ENCODE measurements at regions not wholly inside any gene's neighbourhood (a gene's known extent, or its start where the extent isn't known, plus 50 kb on each side); places are given as distances from the start of the nearest gene placed in this dataset.

DNA sequence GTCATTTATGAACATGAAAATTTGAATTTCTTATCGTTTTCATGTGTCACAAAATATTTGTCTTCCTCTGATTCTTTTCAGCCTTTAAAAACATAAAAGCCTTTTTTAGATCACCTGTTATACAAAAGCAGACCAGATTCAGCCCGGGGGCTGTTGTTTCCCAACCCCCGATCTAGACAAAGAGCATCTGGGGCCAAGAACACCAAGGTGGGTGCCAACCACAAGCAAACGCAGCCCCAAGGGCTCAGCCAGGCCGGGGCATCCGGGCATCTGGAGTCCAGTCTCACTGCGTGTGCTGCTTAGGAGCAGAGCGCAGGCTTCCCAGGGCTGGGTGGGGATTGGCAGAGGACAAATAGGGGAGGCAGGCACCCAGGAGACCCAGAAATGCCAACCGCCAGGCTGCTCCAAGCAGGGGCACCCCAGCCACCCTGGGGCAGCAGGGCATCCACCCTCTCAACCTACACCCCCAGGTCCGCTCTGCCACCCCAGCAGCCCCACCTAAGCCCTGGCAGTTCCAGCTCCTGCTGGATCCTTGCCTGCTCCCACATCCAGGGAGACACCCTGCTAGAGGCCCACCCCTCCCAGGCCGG, 78.0 kb downstream of the HMX1 start:
- DNase-seq (ENCODE audit: low read depth in 1 of 2, low spot score in 2 of 2) (no peak), FAIRE-seq (no peak)
- Histone ChIP-seq H3K27ac (ENCODE audit: low read depth, low read length) (no peak overlapping the region), H3K4me1 (replicated peaks in 1 of 4; ENCODE audit: control insufficient read depth in 3 of 4, insufficient read depth in 4 of 4, low read length in 3 of 4) (no peaks in the 10 kb centered on the region; a peak in 1 of 7 replicates), H3K4me3 (ENCODE audit: extremely low read depth in 1 of 4, insufficient read depth in 2 of 4, low read depth in 3 of 4, low read length in 4 of 4) (no peak overlapping the region), H2BK5ac (ENCODE audit: low read depth, low read length) (no peak overlapping the region), H3K4ac (replicated peaks; ENCODE audit: insufficient read length, low read depth, low read length) (no peak overlapping the region), H3K79me2 (ENCODE audit: control insufficient read depth in 1 of 2, insufficient read depth in 2 of 2, low read length in 2 of 2) (no peaks in the 10 kb centered on the region), H2BK120ac (replicated peaks; ENCODE audit: low read depth, low read length) (no peak overlapping the region), H4K5ac (ENCODE audit: insufficient read length, low read depth, low read length) (no peak overlapping the region), H4K8ac (ENCODE audit: extremely low read depth, insufficient read depth, low read length) (no peak overlapping the region), H2AK5ac (ENCODE audit: low read depth, low read length) (no peak overlapping the region), H3K4me2 (ENCODE audit: insufficient read depth in 1 of 2, low read depth in 2 of 2, low read length in 2 of 2) (no peak overlapping the region), H3K27me3 (replicated peaks in 1 of 4; ENCODE audit: control insufficient read depth in 3 of 4, extremely low read depth in 1 of 4, insufficient read depth in 3 of 4, low read length in 3 of 4) (no peaks in the 10 kb centered on the region; a peak in 1 of 7 replicates), H3K36me3 (ENCODE audit: control insufficient read depth in 2 of 4, insufficient read depth in 4 of 4, low read length in 3 of 4) (no peaks in the 10 kb centered on the region), H3K9ac (replicated peaks in 1 of 4; ENCODE audit: extremely low read depth in 1 of 4, low read depth in 3 of 4, low read length in 3 of 4) (no peak overlapping the region), H2BK15ac (ENCODE audit: low read length) (no peak overlapping the region), H4K91ac (replicated peaks; ENCODE audit: insufficient read length, low read length) (no peak overlapping the region), H3K9me3 (ENCODE audit: insufficient read depth in 2 of 2, low read depth in 1 of 2, low read length in 1 of 2) (no peaks in the 10 kb centered on the region), H3K79me1 (ENCODE audit: low read depth, low read length) (no peaks in the 10 kb centered on the region), H3K56ac (replicated peaks; ENCODE audit: insufficient read length, low read depth, low read length) (no peak overlapping the region), H3K23ac (ENCODE audit: insufficient read length) (no peak overlapping the region), H3K18ac (ENCODE audit: extremely low read depth, low read length) (no peak overlapping the region), H2BK20ac (ENCODE audit: low read length) (no peak overlapping the region), H3K23me2 (ENCODE audit: low read depth, low read length) (peaks cover 2% of the 10 kb centered on the region; the same call in 1 of the 2 replicates), H3K14ac (ENCODE audit: insufficient read length) (no peak overlapping the region), H4K20me1 (replicated peaks in 1 of 2; ENCODE audit: control insufficient read depth in 1 of 2, insufficient read depth in 2 of 2, low read length in 2 of 2) (peaks cover 0 to 10% of the 10 kb centered on the region in 2 experiments), H2BK12ac (ENCODE audit: low read depth, low read length) (no peak overlapping the region), H2AFZ (ENCODE audit: low read length) (no peak overlapping the region)
- 81% methylated on average over 8 of the region's 11 CpGs; no CpG with 5 or more reads in 1 of the 2 experiments for WGBS, 2 experiments (ENCODE audit: extremely low coverage in 1 of 2, insufficient coverage in 1 of 2, insufficient read length in 1 of 2, insufficient replicate concordance in 2 of 2, low coverage in 1 of 2, low lambda C conversion rate in 2 of 2, missing lambda C conversion rate in 1 of 2)
- CTCF ChIA-PET (ENCODE audit: partially characterized antibody) = interaction anchor here (0.9 kb wide), 1 partner anchor 105 kb away, joined by 3 read pairs; no protein-coding TSS in a partner anchor
- POLR2A ChIA-PET (ENCODE audit: partially characterized antibody) = no interaction called here
- TF ChIP-seq TBP (IDR thresholded peaks at IDR 0.05; ENCODE audit: low read depth, low read length) (no peak), TAF7 (optimal IDR thresholded peaks at IDR 0.05; ENCODE audit: borderline replicate concordance, low read depth, low read length) (no peak), TEAD4 (IDR thresholded peaks at IDR 0.05; ENCODE audit: low read depth, low read length) (no peak), POLR2A (IDR thresholded peaks at IDR 0.05; ENCODE audit: control extremely low read depth in 1 of 2, low read depth in 2 of 2, low read length in 2 of 2) (no peak), CHD1 (IDR thresholded peaks at IDR 0.05; ENCODE audit: low read depth, low read length) (no peak), RNF2 (IDR thresholded peaks at IDR 0.05; ENCODE audit: borderline replicate concordance, low read depth, low read length, missing control alignments, poor library complexity, severe bottlenecking) (no peak), MAFK (IDR thresholded peaks at IDR 0.05; ENCODE audit: low read depth, low read length) (no peak), RFX5 (IDR thresholded peaks at IDR 0.05; ENCODE audit: borderline replicate concordance, low read depth, low read length) (no peak), HDAC2 (IDR thresholded peaks at IDR 0.05; ENCODE audit: borderline replicate concordance in 1 of 2, low read depth in 2 of 2, low read length in 2 of 2) (no peak)
- TF ChIP-seq, protein P1, sequence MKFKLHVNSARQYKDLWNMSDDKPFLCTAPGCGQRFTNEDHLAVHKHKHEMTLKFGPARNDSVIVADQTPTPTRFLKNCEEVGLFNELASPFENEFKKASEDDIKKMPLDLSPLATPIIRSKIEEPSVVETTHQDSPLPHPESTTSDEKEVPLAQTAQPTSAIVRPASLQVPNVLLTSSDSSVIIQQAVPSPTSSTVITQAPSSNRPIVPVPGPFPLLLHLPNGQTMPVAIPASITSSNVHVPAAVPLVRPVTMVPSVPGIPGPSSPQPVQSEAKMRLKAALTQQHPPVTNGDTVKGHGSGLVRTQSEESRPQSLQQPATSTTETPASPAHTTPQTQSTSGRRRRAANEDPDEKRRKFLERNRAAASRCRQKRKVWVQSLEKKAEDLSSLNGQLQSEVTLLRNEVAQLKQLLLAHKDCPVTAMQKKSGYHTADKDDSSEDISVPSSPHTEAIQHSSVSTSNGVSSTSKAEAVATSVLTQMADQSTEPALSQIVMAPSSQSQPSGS (IDR thresholded peaks at IDR 0.05; ENCODE audit: low read length) = no peak
- TF ChIP-seq, protein P2, sequence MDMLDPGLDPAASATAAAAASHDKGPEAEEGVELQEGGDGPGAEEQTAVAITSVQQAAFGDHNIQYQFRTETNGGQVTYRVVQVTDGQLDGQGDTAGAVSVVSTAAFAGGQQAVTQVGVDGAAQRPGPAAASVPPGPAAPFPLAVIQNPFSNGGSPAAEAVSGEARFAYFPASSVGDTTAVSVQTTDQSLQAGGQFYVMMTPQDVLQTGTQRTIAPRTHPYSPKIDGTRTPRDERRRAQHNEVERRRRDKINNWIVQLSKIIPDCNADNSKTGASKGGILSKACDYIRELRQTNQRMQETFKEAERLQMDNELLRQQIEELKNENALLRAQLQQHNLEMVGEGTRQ (IDR thresholded peaks at IDR 0.05; ENCODE audit: low read length) = no peak

Data from H1 (cell line).